Body of pancreas (tissue), 4 donors: ENCODE measurements at regions not wholly inside any gene's neighbourhood (a gene's known extent, or its start where the extent isn't known, plus 50 kb on each side); places are given as distances from the start of the nearest gene placed in this dataset.

Experiments used
- CTCF ChIP-seq, 7 experiments: fragments of 450-650 bp in 4 of 7; fragments of 200-600 bp in 3 of 7; sonication (generic) in 3 of 7; IDR thresholded peaks; one replicate each; pipeline ENCODE4 v1.5.1; 2016 to 2019; ENCODE audit warnings: antibody characterized with exemption in 7 of 7
- POLR2A ChIP-seq, 3 donors: fragments of 450-650 bp; IDR thresholded peaks; one replicate each; pipeline ENCODE4 v1.6.1; 2016; ENCODE audit warnings: antibody characterized with exemption in 3 of 3, mild to moderate bottlenecking in 2 of 3

- TF ChIP-seq CTCF (IDR thresholded peaks at IDR 0.05), result no peak
- no peak for TF ChIP-seq POLR2A (IDR thresholded peaks at IDR 0.05)
Observed at GRCh38 chr22:27137871-27138337, 480.5 kb downstream of the MIAT start.
